Lower leg skin (tissue), 3 donors: ENCODE measurements at regions not wholly inside any gene's neighbourhood (a gene's known extent, or its start where the extent isn't known, plus 50 kb on each side); places are given as distances from the start of the nearest gene placed in this dataset.
"Not testable (repeated sequence)": the region's sequence is repeated elsewhere in the genome, so short reads cannot be mapped to it uniquely, and the experiment has no call there.

Experiments
- POLR2A ChIP-seq, 2 donors: fragments of 450-650 bp; IDR thresholded peaks; one replicate each; pipeline ENCODE4 v1.6.1; 2016 to 2017; ENCODE audit warnings: antibody characterized with exemption in 2 of 2, mild to moderate bottlenecking in 1 of 2, moderate library complexity in 1 of 2
- TF ChIP-seq, protein P1 (sequence below), 3 donors: fragments of 450-650 bp; IDR thresholded peaks; one replicate each; pipeline ENCODE4 v1.5.1; 2016; ENCODE audit warnings: antibody characterized with exemption in 3 of 3, mild to moderate bottlenecking in 3 of 3, moderate library complexity in 2 of 3

- TF ChIP-seq, protein P1, sequence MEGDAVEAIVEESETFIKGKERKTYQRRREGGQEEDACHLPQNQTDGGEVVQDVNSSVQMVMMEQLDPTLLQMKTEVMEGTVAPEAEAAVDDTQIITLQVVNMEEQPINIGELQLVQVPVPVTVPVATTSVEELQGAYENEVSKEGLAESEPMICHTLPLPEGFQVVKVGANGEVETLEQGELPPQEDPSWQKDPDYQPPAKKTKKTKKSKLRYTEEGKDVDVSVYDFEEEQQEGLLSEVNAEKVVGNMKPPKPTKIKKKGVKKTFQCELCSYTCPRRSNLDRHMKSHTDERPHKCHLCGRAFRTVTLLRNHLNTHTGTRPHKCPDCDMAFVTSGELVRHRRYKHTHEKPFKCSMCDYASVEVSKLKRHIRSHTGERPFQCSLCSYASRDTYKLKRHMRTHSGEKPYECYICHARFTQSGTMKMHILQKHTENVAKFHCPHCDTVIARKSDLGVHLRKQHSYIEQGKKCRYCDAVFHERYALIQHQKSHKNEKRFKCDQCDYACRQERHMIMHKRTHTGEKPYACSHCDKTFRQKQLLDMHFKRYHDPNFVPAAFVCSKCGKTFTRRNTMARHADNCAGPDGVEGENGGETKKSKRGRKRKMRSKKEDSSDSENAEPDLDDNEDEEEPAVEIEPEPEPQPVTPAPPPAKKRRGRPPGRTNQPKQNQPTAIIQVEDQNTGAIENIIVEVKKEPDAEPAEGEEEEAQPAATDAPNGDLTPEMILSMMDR (IDR thresholded peaks at IDR 0.05), result not testable (repeated sequence)
- TF ChIP-seq POLR2A (IDR thresholded peaks at IDR 0.05), result not testable (repeated sequence)
Measured at GRCh38 chr15:22255606-22256005, 175.3 kb downstream of the OR4M2 start.
